GM18861 (cell line): ENCODE measurements at regions not wholly inside any gene's neighbourhood (a gene's known extent, or its start where the extent isn't known, plus 50 kb on each side); places are given as distances from the start of the nearest gene placed in this dataset.
"Not testable (repeated sequence)": the region's sequence is repeated elsewhere in the genome, so short reads cannot be mapped to it uniquely, and the experiment has no call there.

Source experiments
- ATAC-seq: cut with Tn5 transposase; IDR thresholded peaks from one replicate; pipeline ENCODE4 v1.9.1; 2021; ENCODE audit not compliant: unreplicated experiment

DNA sequence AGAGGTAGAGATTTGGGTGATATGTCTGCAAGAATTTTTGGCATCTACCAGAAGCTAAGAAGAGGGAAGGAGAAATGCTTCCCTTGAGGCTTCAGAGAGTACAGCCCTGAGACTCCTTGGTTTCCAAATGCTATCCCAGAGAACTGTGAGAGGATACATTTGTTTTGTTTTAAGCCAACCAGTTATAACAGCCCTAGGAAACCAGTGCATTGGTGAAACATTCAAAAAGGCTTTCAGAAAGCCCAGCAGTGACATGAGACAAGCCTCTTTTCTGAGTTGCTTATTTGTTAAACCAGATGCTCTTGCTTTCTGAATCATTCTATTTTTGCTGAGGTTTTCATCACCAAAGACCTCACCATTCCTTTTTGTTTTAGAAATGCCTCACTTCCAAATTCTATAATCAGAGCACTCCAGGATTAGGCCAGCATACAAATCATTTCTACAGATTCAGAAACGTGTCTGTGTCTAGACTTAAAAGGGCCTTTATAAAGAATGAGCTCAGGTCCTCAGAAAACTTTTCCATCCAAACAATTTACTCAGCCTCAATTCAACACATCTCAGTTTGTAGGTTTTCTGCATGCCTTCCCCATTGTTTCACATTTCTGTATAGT, 1617.8 kb upstream of the FLRT2 start:
- no peak for ATAC-seq

DNA sequence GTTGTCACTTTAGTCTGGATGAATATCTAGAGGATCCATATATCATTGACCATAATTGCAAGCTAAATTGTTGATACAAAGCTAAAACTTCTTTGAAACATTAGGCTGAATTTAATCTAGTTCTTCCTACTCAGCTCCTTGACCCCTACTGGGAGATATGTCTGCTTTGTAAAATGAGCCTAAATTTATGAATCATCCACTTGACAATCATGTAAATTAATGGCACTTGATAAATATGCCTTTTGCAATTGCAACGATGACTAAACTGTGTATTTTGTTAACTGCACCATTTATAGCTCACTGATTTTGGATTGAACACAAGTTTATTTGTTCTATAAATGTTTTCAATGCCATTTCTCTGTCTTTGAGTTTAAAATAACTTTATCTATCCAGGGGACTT, 1616.5 kb upstream of the FLRT2 start:
- ATAC-seq, result no peak

DNA sequence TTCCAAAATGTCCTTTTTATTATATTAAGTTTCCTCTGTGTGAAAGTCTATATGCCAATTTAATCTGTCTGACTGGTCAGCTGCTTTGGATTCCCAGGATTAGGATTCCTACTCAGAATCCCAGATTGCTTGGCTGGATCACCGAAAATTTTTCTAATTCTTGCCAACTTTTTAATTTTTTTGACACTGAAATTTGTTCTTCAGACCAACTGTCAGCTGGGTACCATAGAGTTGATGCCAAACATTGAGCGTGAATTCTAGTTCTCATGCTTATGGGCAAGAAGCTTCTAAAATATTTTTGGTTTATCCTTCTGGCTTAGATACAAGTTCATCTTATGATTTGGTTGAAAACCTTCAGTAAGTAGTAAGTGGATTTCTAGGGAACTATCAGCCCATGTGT, 1611.4 kb upstream of the FLRT2 start:
- no peak for ATAC-seq

DNA sequence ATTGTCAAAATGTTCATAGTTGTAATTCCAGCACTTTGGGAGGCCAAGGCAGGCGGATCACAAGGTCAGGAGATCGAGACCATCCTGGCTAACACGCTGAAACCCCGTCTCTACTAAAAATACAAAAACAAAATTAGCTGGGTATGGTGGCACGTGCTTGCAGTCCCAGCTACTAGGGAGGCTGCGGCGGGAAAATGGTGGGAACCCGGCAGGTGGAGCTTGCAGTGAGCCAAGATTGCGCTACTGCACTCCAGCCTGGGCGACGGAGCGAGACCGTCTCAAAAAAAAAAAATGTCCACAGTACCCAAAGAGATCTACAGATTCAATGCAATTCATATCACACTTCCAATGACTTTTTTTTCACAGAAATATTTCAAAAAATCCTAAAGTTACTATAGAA, 1610.3 kb upstream of the FLRT2 start:
- not testable (repeated sequence) for ATAC-seq

DNA sequence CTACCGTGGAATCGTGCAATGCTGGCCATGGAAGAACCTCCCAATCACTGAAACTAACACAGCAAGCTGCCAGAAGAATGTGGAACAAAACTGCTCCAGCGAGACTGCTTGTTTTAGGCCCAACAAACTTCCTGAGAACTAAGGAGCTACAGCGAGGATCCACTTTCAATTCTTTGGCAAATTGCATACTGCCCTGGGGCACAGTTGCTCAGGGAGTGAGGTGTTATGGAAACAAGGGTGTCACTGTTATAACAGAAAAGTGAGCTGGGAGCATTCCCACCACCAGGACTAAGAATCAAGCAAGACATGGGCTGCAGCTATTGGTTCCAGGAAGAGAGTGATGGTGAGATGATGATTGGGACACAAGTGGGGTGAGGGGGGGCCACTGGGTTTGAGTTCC, 1606.1 kb upstream of the FLRT2 start:
- ATAC-seq, result no peak

DNA sequence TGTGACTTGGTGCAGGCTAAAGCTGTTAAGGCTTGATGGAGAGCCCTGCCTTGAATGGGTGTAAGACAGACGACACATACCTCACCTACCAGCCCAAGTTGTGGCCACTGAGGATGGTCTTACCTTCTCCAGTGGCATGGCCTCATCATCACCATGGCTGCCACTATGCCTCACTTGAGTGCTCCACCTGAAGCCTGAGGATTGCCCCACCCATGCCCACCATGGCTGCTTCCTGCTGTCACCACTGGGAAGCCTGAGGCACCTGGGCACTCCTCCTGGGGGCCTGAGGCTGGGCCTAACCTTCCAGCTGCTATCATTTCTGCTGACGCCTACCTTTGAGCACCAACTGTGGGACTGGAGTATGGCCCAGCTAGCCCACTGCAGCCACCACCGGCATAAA, 1605.7 kb upstream of the FLRT2 start:
- ATAC-seq, result no peak

DNA sequence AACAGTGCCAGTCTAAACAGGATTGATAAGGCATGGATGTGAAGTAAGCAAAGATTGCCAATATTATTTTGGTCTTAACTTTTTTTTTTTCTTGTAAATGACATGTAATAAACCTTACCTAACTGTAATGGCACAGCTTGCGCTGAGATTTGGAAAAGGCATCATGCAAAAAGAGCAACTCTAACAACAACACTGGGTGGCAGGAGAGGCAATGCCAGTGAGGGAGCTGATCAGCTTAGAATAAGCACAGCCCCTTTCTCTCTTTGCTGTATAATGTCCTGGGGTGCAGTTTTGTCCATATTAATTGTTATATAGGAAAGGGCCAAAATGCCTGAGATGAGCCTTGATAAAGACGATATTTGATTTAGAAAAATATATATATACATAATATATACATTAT, 1589.7 kb upstream of the FLRT2 start:
- ATAC-seq, result no peak

DNA sequence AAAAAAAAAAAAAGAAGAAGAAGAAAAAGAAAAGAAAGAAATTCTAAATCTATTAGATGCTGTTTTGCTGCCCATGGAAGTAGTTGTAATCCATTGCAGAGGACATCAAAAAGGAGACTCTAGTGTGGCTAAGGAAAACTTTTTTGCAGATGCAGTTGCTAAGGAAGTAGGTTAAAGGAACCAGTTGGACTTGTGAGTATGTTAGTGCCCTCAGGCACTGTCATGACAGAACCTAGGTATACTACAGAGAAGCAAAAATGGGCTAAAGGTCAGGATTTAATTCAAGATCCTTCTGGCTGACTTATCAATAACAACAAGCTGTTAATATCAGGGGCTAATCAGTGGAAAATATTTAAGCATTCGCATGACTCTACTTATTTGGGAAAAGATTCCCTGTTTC, 1571.6 kb upstream of the FLRT2 start:
- ATAC-seq, result no peak

DNA sequence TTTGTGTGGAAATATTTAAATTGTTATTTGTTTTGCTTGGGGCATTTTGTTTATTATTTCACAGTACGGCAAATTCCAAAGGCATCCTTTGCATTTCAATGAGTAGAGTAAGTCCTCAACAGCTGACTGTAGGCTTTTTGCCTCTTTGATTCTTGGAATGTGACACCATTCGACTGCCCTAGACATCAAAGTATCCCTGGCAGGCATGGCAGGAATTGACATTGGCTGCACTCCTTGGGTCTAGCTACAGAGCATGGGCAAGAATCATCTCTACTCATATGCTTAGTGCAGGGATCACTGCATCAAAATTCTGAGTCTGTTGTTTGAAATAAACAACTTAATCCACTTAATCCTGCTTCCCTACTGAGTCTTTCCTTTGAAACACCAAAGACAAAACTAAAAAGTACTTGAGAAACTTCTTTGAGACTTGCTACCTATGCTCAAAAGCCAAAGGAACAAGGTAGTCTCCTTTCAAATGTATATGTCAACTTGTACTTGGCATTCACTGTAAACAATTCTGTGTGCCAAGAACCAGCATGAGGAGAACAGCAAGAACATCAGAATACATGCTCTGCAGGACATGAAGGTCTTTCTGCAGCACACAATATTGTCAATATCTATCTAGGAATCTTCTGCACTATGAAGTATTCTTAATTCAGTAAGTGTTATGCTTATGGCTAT, 1569.0 kb upstream of the FLRT2 start:
- no peak for ATAC-seq

DNA sequence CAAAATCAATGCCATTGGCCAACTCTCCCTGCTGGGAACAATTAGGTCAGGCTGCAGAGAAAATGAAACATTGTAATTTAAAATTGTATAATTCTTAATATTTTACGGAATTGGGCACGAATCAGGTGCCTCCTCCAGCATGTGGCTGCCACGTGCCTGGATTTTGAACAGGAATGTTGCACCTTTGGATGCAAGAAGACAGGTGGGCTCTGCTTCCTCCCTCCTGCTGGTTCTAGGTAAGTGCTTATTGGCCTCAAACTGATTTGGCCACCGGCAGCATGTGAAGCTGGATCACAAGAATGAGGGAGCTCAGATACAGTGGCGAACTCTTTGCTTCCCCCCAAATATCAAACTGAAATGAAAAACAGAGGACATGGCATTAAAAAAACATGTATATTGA, 1559.9 kb upstream of the FLRT2 start:
- ATAC-seq, result no peak

DNA sequence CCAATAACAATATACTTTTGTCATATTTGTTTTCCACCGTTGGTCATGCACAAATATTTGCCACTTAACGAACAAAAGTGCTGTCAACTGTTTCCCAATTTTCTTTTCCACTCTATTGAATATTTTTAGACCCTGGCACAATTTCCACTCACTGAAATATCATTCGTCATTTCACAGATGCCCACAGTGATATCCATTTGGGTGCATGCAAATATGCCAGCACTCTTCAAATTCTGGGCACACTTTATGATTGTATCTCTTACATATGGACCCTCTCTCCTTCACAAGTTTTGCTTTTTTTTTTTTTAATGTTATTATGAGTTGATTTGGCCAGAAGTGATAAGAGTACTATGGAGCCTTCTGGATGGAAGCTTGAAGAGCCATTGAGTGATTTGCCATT, 1557.3 kb upstream of the FLRT2 start:
- no peak for ATAC-seq

DNA sequence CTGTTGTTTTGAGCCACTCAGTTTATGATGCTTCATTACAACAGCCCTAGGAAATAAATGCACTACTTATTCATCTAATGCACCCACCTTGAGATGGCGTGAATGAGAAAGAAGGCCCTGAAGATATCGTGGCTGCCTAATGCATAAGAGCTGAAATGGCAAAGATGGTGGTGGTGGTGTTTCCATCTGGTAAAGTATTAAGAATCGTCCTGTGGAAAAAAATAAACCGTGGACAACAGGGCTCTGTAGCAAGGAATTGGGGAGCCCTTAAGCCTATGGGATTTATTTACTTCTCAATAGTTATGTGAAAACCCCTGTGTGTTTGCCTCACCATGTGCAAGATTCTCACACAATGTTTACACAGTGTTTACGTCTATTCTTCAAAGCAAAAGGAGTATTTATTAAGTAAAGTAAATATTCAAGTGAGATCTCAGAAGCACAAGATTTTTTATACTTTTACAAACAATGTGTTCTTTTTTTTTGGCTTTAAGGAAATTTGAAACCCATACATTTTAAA, 1555.2 kb upstream of the FLRT2 start:
- no peak for ATAC-seq

DNA sequence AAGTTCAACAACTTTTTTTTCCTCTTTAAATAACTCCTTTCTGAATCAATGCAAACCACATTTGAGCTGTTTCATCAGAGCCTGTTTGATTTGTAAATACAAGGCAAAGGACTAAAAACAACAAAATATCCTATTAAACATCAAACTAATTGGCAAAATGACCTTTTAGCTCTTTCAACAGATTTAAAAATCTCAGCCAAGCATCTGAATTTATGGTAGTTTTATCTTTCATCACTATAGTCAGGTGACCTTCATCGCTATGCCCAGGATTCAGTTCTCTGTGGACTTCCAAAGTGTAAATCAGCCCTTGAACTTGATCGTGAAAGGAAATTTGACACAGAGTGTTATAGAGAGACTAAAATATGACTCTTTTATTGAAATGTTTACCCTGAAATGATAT, 1554.5 kb upstream of the FLRT2 start:
- ATAC-seq, result no peak

DNA sequence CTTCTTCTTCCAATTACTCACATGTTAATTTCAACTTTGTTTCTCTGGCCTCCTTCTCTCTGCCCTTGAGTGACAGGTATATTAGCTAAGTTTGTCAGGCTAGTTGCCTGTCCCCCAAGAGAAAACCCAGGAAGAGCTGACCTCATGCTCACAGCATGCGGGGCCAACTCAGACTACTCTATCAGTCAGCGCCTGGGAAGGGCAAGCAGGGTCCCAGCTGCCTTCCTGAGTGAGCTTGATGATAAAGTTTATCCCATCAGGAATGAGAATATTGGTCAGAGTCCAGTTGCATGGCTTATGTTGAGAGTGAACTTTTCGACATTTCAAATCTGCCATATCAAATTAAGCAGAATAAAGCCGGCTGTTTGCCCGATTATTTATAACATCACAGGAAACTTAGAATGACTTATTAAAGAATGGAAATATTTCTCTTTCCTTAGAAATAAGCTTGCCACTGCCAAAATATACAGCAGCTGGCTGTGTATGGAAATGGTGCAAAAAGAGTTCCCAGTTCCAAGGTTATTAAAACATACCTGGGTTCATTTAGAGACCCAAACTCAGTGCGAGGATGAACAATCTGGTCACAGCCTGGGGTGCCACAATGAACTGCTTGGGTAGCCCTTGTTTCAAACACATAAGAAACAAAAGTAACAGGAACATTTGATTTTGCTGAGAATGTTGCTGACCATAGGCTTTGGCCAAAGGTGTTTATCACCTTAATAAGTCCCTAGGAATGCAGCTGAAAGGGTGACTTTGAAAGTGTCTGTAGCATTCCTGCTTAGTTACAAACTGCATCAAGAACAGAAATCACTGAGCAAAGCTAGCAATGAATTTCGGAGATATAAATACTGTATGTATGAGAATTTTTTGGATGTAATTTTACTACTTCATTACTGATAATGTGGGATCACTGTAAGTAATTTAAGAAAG, 1553.8 kb upstream of the FLRT2 start:
- no peak for ATAC-seq

DNA sequence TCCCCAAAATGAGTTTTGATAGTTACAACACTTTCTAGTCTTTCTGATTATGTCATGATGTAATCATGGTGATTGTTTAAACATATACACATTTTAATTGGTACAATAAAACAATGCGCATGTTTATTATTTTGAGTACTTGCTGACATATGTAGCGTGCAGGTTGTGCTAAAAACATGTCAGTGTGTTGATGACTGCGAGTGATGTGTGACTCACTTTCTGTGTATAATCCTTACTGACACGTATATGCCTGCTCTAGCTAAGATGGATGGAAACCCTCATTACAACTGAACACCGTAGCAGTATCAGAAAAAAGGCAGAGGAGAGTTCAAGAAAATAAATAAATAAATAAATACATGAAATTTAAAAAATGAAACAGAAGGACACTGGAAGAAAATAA, 1552.4 kb upstream of the FLRT2 start:
- no peak for ATAC-seq

DNA sequence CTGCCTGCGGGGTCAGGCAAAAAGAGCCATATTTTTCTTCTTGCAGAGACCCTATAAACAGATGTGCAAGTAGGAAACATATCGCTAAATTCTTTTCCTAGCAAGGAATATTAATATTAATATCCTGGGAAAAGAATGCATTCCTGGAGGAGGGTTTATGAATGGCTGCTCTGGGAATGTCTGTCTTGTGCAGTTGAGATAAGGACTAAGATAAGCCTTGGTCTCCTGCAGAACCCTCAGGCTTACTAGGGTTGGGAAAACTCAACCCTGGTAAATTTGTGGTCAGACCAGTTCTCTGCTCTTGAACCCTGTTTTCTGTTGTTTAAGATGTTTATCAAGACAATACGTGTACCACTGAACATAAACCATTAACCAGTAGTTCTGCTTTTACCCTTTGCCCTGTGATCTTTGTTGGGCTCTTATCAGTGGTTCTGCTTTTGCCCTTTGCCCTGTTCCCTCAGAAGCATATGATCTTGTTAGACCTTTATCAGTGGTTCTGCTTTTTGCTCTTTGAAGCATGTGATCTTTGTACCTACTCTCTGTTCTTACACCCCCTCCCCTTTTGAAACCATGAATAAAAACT, 1548.2 kb upstream of the FLRT2 start:
- not testable (repeated sequence) for ATAC-seq

DNA sequence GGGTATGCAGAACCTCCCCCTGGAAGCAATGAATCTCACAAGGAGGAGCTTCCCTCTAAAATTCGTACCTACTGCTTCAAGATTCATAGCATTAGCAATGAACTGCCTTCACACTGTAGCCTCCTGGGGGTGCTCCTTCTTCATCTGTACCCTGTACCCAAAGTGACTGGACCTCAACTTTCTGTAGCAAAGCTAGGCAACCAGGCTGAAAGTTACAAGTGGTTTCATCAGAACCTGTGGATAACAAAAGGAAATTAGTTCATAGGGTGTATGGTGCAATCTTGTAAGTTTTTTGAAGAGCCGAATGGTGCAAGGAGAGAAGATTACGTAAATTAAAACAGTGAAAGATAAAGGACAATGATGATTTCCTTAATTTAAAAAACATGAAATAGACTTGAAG, 1541.7 kb upstream of the FLRT2 start:
- ATAC-seq, result no peak

DNA sequence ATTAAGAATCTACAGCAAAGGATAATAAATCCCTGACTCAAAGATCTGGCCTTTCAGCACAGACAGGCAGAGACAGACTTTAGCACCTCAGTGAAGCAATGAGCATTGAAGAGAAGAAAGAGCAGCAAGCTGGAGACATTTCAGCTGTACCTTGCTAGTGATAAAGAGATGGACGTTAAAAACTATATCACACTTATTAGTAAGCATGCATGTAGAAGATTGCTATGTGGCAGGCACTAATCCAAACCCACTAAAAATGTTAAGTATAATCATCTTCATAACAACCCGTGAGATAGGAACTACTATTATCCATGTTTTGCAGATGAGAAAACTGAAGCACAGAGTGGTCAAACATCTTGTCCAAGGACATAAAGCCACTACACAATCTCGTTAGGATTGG, 1538.3 kb upstream of the FLRT2 start:
- no peak for ATAC-seq

DNA sequence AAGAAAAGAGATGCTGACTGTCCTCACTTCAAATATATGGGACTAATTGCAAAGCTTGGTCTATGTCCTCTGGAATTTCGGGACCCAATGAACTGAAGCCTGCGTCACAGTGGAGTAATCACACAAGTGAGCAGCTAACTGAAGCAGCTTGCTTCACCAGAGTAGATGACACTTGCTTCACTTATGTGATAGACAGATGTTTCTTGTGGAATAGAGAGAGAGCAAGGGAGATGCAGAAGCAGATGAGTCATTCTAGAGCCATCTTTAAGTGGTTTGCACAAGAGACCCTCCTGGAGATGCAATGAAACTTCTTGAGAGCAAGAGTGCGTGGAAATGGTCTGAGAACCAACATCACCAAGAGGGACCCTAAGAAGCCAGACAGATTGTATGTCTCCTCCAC, 1537.1 kb upstream of the FLRT2 start:
- no peak for ATAC-seq

DNA sequence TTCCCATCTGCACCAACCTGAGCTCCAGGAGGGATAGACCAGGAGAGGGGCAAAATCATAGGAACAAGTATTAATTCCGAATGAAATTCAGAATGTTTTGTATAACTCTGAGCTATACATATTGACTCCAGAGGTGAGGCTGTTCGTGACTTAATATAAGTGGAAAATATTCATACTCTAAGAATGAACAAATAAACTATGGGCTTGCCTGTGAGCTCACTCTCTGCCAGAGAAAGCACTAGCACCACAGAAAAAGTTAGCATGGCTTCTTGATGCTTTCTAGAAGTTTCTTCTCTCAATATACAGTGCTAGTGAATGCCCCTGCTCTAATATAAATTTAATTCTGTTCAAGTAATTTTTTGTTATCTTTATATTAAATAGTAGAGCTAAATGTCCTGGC, 1536.4 kb upstream of the FLRT2 start:
- no peak for ATAC-seq

DNA sequence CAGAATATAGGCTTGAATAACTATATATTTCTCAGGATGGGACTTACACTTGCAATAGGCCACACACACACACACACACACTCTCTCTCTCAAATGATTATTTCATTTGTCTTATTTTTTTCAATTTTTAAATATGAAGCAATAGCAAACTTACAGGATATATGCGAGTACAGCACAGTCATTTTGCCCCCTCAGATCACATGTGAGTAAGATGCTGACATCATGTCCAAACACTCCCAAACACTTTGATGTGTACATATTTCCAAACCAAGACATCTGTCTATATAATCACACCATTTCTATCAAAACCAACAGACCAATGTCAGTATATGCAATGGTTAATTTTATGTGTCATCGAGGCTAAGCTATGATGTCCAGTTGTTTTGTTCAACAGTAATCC, 1535.9 kb upstream of the FLRT2 start:
- ATAC-seq, result no peak

DNA sequence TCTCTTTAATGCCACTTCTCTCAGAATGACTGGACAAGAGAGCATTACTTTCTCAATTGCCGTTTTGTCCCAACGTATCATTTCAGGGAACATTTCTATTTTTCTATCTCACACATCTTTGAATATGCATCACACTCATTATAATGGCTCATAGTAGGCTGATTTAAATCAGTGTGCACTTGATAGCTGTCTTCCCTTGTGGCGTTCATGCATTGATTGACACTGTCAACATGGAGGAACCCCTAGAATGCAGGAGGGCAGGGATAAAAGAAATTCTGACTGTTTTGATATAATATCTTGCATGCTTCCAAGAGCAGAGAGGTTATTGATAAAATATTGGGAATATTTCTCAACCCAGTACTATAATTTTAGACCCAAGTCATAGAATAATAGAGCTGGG, 1528.9 kb upstream of the FLRT2 start:
- no peak for ATAC-seq
